Lower lobe of right lung (tissue), 2 donors: ENCODE measurements at regions not wholly inside any gene's neighbourhood (a gene's known extent, or its start where the extent isn't known, plus 50 kb on each side); places are given as distances from the start of the nearest gene placed in this dataset.
"Not testable (repeated sequence)": the region's sequence is repeated elsewhere in the genome, so short reads cannot be mapped to it uniquely, and the experiment has no call there.

ENCODE experiments used
- ATAC-seq, 2 donors: fragments of 200-7000 bp; cut with Tn5 transposase; one replicate each; pipeline ENCODE4 v1.9.1; 2020 to 2022; ENCODE audit warnings: mild to moderate bottlenecking in 2 of 2, moderate library complexity in 2 of 2
- DNase-seq: peaks from one replicate; pipeline ENCODE4 v3.0.0-alpha.2; 2020
- H3K27ac ChIP-seq: fragments of 200-600 bp; one replicate; pipeline ENCODE4 v1.8.0; 2022
- H3K27me3 ChIP-seq: fragments of 200-600 bp; one replicate; pipeline ENCODE4 v1.8.0; 2022; ENCODE audit warnings: low read depth
- H3K36me3 ChIP-seq: fragments of 200-600 bp; one replicate; pipeline ENCODE4 v1.8.0; 2022; ENCODE audit warnings: mild to moderate bottlenecking
- H3K4me1 ChIP-seq: fragments of 200-600 bp; one replicate; pipeline ENCODE4 v1.8.0; 2022
- H3K4me3 ChIP-seq: fragments of 200-600 bp; one replicate; pipeline ENCODE4 v1.8.0; 2022; ENCODE audit warnings: mild to moderate bottlenecking
- H3K9me3 ChIP-seq: fragments of 200-600 bp; one replicate; pipeline ENCODE4 v1.8.0; 2022
- CTCF ChIP-seq: fragments of 200-600 bp; IDR thresholded peaks from one replicate; pipeline ENCODE4 v1.8.0; 2022; ENCODE audit warnings: antibody characterized with exemption, mild to moderate bottlenecking
- intact Hi-C: fragments of 100-400 bp; cut with DNase I; formaldehyde crosslinking; loops from one replicate; pipeline ENCODE4 v1.11.0; 2022
- donor health status: DM: no; HTN: yes; CAD: no; lungs with severe emphysema.

DNA sequence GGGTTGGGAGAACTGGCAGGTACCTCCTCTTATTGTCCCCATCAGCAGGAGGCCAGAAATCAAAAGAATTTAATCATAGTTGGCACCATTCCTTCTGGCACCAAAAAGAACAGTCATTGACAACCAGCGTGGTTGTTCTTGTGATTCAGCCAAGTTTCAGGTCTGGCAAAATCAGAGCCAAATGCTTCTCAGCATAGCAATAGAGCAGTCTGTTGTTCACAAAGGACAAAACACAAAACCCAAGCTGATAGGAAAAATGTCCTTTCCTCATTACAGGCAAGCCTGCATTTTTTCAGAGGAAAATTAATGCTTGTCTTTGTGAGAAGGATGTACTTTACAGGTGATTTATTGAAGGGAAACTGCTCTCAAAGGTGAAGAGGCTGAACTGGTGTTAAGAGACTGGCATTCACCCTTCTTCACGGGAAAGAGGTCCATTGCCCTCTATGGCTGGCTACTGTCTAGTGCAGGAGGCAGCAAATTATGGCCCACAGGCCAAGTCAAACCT lies 241.8 kb upstream of the ARHGAP42 start:
- Histone ChIP-seq H3K4me3 (no peak overlapping the region), H3K36me3 (no peaks in the 10 kb centered on the region), H3K27me3 (no peaks in the 10 kb centered on the region), H3K9me3 (no peaks in the 10 kb centered on the region), H3K4me1 (peaks cover 6% of the 10 kb centered on the region), H3K27ac (no peak overlapping the region)
- peak; percentile 22 for TF ChIP-seq CTCF
- ATAC-seq (peak; percentile 70 to 89), DNase-seq (no peak)
- intact Hi-C loops: no loop called here

DNA sequence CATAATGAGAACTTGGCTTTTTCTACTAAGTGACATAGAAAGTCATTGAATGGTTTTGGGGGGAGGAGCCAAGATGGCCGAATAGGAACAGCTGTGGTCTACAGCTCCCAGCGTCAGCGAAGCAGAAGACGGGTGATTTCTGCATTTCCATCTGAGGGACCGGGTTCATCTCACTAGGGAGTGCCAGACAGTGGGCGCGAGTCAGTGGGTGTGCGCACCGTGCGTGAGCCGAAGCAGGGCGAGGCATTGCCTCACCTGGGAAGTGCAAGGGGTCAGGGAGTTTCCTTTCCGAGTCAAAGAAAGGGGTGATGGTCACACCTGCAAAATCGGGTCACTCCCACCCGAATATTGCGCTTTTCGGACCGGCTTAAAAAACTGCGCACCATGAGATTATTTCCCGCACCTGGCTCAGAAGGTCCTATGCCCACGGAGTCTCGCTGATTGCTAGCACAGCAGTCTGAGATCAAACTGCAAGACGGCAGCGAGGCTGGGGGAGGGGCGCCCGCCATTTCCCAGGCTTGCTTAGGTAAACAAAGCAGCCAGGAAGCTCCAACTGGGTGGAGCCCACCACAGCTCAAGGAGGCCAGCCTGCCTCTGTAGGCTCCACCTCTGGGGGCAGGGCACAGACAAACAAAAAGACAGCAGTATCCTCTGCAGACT lies 235.2 kb upstream of the ARHGAP42 start:
- H3K4me1 ChIP-seq, H3K27ac ChIP-seq, DNase-seq, H3K4me3 ChIP-seq, H3K36me3 ChIP-seq, H3K27me3 ChIP-seq, intact Hi-C loops, ATAC-seq, H3K9me3 ChIP-seq: not testable (repeated sequence)

DNA sequence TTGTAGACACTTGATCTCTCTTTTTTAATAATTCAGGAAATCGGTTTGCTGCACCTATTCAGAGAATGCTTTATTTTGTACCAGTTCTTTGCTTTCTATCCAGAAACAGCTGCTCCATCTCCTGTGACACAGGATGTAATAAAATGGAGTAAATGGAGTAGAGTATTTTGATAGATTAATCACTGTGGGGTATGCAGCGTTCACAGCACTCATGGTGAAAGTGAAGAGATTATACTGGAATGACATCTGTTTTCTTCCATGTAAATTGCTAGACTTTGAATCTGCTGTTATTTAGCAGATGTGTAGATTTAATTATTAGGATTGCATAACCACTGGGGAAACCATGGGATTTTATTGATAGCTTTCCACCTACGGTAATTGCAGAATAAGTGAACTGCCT lies 227.3 kb upstream of the ARHGAP42 start:
- H3K27me3 ChIP-seq: no peaks in the 10 kb centered on the region
- intact Hi-C loops: no loop called here
- no peak for ATAC-seq
- no peak for TF ChIP-seq CTCF
- H3K27ac ChIP-seq: no peak overlapping the region
- no peaks in the 10 kb centered on the region for H3K9me3 ChIP-seq
- no peaks in the 10 kb centered on the region for H3K4me1 ChIP-seq
- no peaks in the 10 kb centered on the region for H3K36me3 ChIP-seq
- H3K4me3 ChIP-seq: no peak overlapping the region
- no peak for DNase-seq

DNA sequence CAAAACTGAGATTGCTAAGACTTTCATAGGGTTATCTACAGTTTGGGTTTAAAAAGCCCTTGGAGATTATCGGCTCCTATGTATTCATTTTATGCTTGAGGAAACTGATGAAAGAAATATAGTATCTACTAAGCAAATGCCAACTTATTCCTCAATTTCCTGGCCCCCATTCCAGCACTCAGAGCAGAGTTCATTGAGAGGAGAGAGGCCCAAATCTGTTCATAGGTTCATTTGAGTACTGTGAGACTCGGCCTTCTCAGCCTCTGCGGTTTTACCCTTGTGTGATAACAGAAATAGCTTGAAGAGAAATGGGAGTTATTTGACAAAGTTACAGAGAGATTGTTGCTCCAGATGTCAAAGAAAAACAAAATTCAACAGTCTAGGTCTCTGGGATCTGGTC lies 226.7 kb upstream of the ARHGAP42 start:
- no peaks in the 10 kb centered on the region for H3K36me3 ChIP-seq
- ATAC-seq (no peak), DNase-seq (no peak)
- intact Hi-C loops: no loop called here
- no peak overlapping the region for H3K27ac ChIP-seq
- H3K4me3 ChIP-seq: no peak overlapping the region
- H3K4me1 ChIP-seq: no peaks in the 10 kb centered on the region
- no peaks in the 10 kb centered on the region for H3K27me3 ChIP-seq
- H3K9me3 ChIP-seq: no peaks in the 10 kb centered on the region
- no peak for TF ChIP-seq CTCF

DNA sequence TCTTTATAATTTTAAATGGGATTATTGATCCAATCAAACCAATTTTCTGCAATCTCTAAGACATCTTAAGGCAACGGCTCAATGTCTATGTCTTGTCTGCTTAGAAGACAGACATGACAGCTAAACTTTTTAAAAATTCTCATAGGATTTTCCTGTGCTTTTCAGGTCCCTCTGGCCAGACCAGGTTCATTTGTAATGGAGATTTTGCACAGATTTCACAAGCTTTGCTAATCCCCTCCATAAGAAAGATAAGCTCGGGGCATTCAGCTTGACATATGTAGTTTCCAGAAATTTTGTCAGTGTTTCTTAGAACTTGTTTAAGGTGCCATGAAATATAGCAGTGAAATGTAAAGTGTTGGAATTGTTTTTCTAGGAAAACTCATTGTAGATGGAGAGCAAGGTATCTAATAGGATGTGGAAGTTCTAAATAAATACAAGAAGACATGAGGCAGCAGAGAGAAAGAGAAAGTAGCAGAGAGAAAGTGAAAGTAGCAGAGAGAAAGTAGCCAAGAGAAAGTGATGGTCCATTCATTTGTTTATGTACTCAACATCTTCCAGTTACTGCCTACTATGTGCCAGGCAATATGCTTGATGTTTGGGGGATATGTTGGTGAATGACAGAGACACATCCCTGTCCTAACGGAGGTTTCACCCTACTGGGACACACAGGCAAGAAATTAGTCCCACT lies 219.1 kb upstream of the ARHGAP42 start:
- Histone ChIP-seq H3K9me3 (no peaks in the 10 kb centered on the region), H3K27me3 (no peaks in the 10 kb centered on the region), H3K4me3 (no peak overlapping the region), H3K36me3 (no peaks in the 10 kb centered on the region), H3K4me1 (no peaks in the 10 kb centered on the region), H3K27ac (no peak overlapping the region)
- intact Hi-C loops: no loop called here
- DNase-seq: no peak
- ATAC-seq: no peak
- no peak for TF ChIP-seq CTCF

DNA sequence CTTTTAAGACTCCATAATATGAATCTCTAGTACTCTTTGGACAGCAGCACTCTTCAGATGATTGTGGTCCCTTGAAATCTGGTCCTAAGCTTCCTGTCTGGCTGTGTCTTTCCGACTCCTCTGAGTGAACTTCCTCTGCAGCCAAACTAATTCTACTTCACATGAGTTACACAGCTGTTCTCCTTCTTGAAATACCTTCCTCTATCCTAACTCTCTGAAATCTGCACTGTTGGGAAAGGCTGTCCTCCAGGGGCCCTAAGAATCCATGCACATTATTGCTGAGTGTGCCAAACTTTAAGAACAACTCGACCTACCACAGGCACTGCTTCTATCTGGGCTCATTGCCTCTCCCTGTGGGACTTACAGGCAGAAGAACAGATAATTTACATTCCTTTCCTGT lies 217.3 kb upstream of the ARHGAP42 start:
- intact Hi-C loops: no loop called here
- TF ChIP-seq CTCF: no peak
- peak in 1 of 2 donors; percentile 43 for ATAC-seq
- Histone ChIP-seq H3K4me3 (no peak overlapping the region), H3K27ac (no peak overlapping the region), H3K27me3 (no peaks in the 10 kb centered on the region), H3K36me3 (no peaks in the 10 kb centered on the region), H3K9me3 (no peaks in the 10 kb centered on the region), H3K4me1 (no peaks in the 10 kb centered on the region)
- no peak for DNase-seq
